COLO668 (cell line): ENCODE measurements at regions not wholly inside any gene's neighbourhood (a gene's known extent, or its start where the extent isn't known, plus 50 kb on each side); places are given as distances from the start of the nearest gene placed in this dataset.
A peak's percentile ranks its signal among the peaks of the same experiment; 100 is the strongest.
"Not testable (repeated sequence)": the region's sequence is repeated elsewhere in the genome, so short reads cannot be mapped to it uniquely, and the experiment has no call there.

Experiments
- DNase-seq: peaks from one replicate; lab custom pipeline; 2025; ENCODE audit not compliant: unreplicated experiment; lab: John Stamatoyannopoulos, UW

GRCh38 chr5:126053630-126054029, 369.6 kb upstream of the GRAMD2B start:
- DNase-seq = no peak

GRCh38 chr5:126054577-126055347, 368.4 kb upstream of the GRAMD2B start:
- no peak for DNase-seq

GRCh38 chr5:126055348-126055729, 367.9 kb upstream of the GRAMD2B start:
- no peak for DNase-seq

GRCh38 chr5:126056352-126056751, 366.9 kb upstream of the GRAMD2B start:
- no peak for DNase-seq

- peak; percentile 6 for DNase-seq
Observed at GRCh38 chr5:126056851-126057622, 366.2 kb upstream of the GRAMD2B start.

GRCh38 chr5:126058392-126058791, 364.8 kb upstream of the GRAMD2B start:
- not testable (repeated sequence) for DNase-seq

GRCh38 chr5:126062398-126063221, 360.6 kb upstream of the GRAMD2B start:
- DNase-seq = no peak

- DNase-seq = no peak
Observed at GRCh38 chr5:126065061-126065460, 358.1 kb upstream of the GRAMD2B start.

- DNase-seq = no peak
Observed at GRCh38 chr5:126066836-126067235, 356.4 kb upstream of the GRAMD2B start.

- DNase-seq = no peak
Observed at GRCh38 chr5:126067404-126067803, 355.8 kb upstream of the GRAMD2B start.

- DNase-seq = no peak
Observed at GRCh38 chr5:126069329-126069728, 353.9 kb upstream of the GRAMD2B start.

- no peak for DNase-seq
Observed at GRCh38 chr5:126070481-126070880, 352.7 kb upstream of the GRAMD2B start.

- DNase-seq = no peak
Observed at GRCh38 chr5:126074538-126074937, 348.7 kb upstream of the GRAMD2B start.

- no peak for DNase-seq
Observed at GRCh38 chr5:126079266-126079665, 343.9 kb upstream of the GRAMD2B start.

GRCh38 chr5:126081209-126081608, 342.0 kb upstream of the GRAMD2B start:
- no peak for DNase-seq

GRCh38 chr5:126093041-126093440, 330.2 kb upstream of the GRAMD2B start:
- no peak for DNase-seq

GRCh38 chr5:126093718-126094117, 329.5 kb upstream of the GRAMD2B start:
- no peak for DNase-seq

- DNase-seq = no peak
Observed at GRCh38 chr5:126094991-126095390, 328.2 kb upstream of the GRAMD2B start.

- DNase-seq = no peak
Observed at GRCh38 chr5:126096442-126097006, 326.7 kb upstream of the GRAMD2B start.

GRCh38 chr5:126097876-126098275, 325.3 kb upstream of the GRAMD2B start:
- DNase-seq = no peak

- DNase-seq = no peak
Observed at GRCh38 chr5:126098330-126099017, 324.7 kb upstream of the GRAMD2B start.
